OCI-LY3 (cell line): ENCODE measurements at regions not wholly inside any gene's neighbourhood (a gene's known extent, or its start where the extent isn't known, plus 50 kb on each side); places are given as distances from the start of the nearest gene placed in this dataset.

ENCODE experiments used
- H2AFZ ChIP-seq: fragments of 200-600, 300-600 bp; shearing (Covaris generic); 2 replicates; pipeline ENCODE4 v1.6.0; 2014; ENCODE audit warnings: antibody characterized with exemption, low read depth, low read length
- H3K27ac ChIP-seq: fragments of 200-600, 300-600 bp; sonication (generic); 2 replicates; pipeline ENCODE4 v1.5.1; 2014; ENCODE audit warnings: mild to moderate bottlenecking, low read length, moderate library complexity, mixed read lengths
- H3K27me3 ChIP-seq: fragments of 200-600, 300-600 bp; sonication (generic); 2 replicates; pipeline ENCODE4 v1.6.1; 2014; ENCODE audit warnings: low read depth, low read length, mixed read lengths
- H3K36me3 ChIP-seq: fragments of 200-600, 300-600 bp; sonication (generic); replicated peaks from 2 replicates; pipeline ENCODE3; 2014; ENCODE audit warnings: low read depth, low read length, mixed read lengths
- H3K4me1 ChIP-seq: fragments of 300-600, 200-600 bp; sonication (generic); 2 replicates; pipeline ENCODE4 v1.6.1; 2014; ENCODE audit warnings: low read length, mixed read lengths
- H3K4me2 ChIP-seq: fragments of 200-600, 300-600 bp; sonication (generic); 2 replicates; pipeline ENCODE4 v1.6.1; 2014; ENCODE audit warnings: low read length, mixed read lengths
- H3K4me3 ChIP-seq: fragments of 300-600, 200-600 bp; sonication (generic); 2 replicates; pipeline ENCODE4 v1.5.1; 2014; ENCODE audit warnings: antibody characterized with exemption, mild to moderate bottlenecking, low read length, moderate library complexity
- H3K79me2 ChIP-seq: fragments of 300-600, 200-600 bp; shearing (Covaris generic); 2 replicates; pipeline ENCODE4 v1.6.1; 2014; ENCODE audit warnings: mild to moderate bottlenecking, low read length, mixed read lengths
- H3K9ac ChIP-seq: fragments of 300-600, 200-600 bp; shearing (Covaris generic); 2 replicates; pipeline ENCODE4 v1.6.0; 2014; ENCODE audit warnings: mild to moderate bottlenecking, low read length, moderate library complexity
- H3K9me3 ChIP-seq: fragments of 200-600, 300-600 bp; shearing (Covaris generic); 2 replicates; pipeline ENCODE4 v1.6.1; 2014; ENCODE audit warnings: low read length, mixed read lengths; ENCODE audit not compliant: insufficient read depth
- H4K20me1 ChIP-seq: fragments of 200-600, 300-600 bp; sonication (generic); 2 replicates; pipeline ENCODE4 v1.6.1; 2016; ENCODE audit warnings: low read length, mixed read lengths; ENCODE audit not compliant: insufficient read depth
- EZH2phosphoT487 ChIP-seq: fragments of 200-600 bp; shearing (Covaris generic); IDR thresholded peaks from 2 replicates; pipeline ENCODE4 v1.6.1; 2018; ENCODE audit warnings: antibody characterized with exemption, mixed run types, low read depth
- TF ChIP-seq, protein P1 (sequence below): fragments of 200-600, 300-600 bp; sonication (generic); IDR thresholded peaks from 2 replicates; pipeline ENCODE4 v1.5.1; 2014; ENCODE audit warnings: antibody characterized with exemption, low read length, low read depth

GRCh38 chr6:19968201-19968600 is 131.0 kb downstream of the ID4 start:
- no peak for TF ChIP-seq EZH2phosphoT487
- TF ChIP-seq, protein P1, sequence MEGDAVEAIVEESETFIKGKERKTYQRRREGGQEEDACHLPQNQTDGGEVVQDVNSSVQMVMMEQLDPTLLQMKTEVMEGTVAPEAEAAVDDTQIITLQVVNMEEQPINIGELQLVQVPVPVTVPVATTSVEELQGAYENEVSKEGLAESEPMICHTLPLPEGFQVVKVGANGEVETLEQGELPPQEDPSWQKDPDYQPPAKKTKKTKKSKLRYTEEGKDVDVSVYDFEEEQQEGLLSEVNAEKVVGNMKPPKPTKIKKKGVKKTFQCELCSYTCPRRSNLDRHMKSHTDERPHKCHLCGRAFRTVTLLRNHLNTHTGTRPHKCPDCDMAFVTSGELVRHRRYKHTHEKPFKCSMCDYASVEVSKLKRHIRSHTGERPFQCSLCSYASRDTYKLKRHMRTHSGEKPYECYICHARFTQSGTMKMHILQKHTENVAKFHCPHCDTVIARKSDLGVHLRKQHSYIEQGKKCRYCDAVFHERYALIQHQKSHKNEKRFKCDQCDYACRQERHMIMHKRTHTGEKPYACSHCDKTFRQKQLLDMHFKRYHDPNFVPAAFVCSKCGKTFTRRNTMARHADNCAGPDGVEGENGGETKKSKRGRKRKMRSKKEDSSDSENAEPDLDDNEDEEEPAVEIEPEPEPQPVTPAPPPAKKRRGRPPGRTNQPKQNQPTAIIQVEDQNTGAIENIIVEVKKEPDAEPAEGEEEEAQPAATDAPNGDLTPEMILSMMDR: no peak
- H4K20me1 ChIP-seq: no peaks in the 10 kb centered on the region
- no peak overlapping the region for H3K4me3 ChIP-seq
- no peaks in the 10 kb centered on the region for H3K36me3 ChIP-seq
- H2AFZ ChIP-seq: no peak overlapping the region
- no peaks in the 10 kb centered on the region for H3K79me2 ChIP-seq
- no peak overlapping the region for H3K27ac ChIP-seq
- no peaks in the 10 kb centered on the region for H3K9me3 ChIP-seq
- 0 out of 2 replicates have a peak, but pooled peaks cover 3% of the 10 kb centered on the region for H3K27me3 ChIP-seq
- no peaks in the 10 kb centered on the region for H3K4me1 ChIP-seq
- no peak overlapping the region for H3K4me2 ChIP-seq
- no peak overlapping the region for H3K9ac ChIP-seq

- Histone ChIP-seq H4K20me1 (no peaks in the 10 kb centered on the region), H3K4me3 (no peak overlapping the region)
- TF ChIP-seq, protein P1: no peak
- no peak for TF ChIP-seq EZH2phosphoT487
These were observed 135.1 kb downstream of the ID4 start for GRCh38 chr6:19972221-19972620.

DNA sequence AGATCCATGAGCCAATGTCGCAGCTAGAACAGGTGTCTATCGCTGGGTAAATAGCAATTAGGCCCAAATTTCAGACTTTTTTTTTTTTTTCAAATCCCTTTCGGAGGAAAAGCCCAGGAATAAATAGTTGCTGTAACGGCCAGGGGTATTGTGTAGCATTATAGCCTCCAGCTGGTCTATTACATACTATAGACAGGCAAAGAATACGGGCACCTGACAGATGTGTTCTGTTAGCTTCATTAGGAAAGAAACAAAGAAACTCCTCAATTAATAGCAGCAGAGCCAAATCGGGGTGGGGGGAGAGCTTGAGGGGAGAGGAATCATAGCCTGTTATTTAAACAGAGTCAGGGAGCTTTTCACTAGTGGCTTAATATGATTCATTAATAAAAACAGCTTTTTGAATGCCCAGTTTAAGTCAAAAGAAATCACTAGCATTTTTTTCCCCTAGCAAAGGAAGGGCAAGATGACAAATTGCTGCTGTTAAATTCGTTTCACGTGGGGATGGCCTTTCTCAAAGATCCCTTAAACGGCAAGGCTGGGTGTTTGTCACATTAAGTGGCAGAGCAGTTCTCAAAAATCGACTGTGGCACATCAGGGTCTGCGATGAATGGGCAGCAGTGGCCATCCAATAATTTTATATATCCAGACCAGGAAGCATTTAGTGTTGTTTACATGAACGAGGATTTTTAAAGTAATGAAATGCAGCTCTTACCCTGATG is 139.4 kb downstream of the ID4 start:
- no peak overlapping the region for H3K4me3 ChIP-seq
- H3K9me3 ChIP-seq: no peaks in the 10 kb centered on the region
- no peak overlapping the region for H2AFZ ChIP-seq
- no peak for TF ChIP-seq EZH2phosphoT487
- TF ChIP-seq, protein P1: no peak
- no peak overlapping the region for H3K4me2 ChIP-seq
- H3K27ac ChIP-seq: no peak overlapping the region
- no peaks in the 10 kb centered on the region for H4K20me1 ChIP-seq
- H3K9ac ChIP-seq: no peak overlapping the region
- H3K27me3 ChIP-seq: no peaks in the 10 kb centered on the region
- no peaks in the 10 kb centered on the region for H3K4me1 ChIP-seq
- no peaks in the 10 kb centered on the region for H3K36me3 ChIP-seq
- H3K79me2 ChIP-seq: no peaks in the 10 kb centered on the region

More at GRCh38 chr6:19972221-19972620, 135.1 kb downstream of the ID4 start:
- H3K27ac ChIP-seq: no peak overlapping the region
- no peaks in the 10 kb centered on the region for H3K9me3 ChIP-seq
- H3K4me2 ChIP-seq: no peak overlapping the region
- H3K9ac ChIP-seq: no peak overlapping the region
- no peaks in the 10 kb centered on the region for H3K36me3 ChIP-seq
- H3K4me1 ChIP-seq: no peaks in the 10 kb centered on the region
- H3K27me3 ChIP-seq: no peaks in the 10 kb centered on the region
- H3K79me2 ChIP-seq: no peaks in the 10 kb centered on the region
- no peak overlapping the region for H2AFZ ChIP-seq

DNA sequence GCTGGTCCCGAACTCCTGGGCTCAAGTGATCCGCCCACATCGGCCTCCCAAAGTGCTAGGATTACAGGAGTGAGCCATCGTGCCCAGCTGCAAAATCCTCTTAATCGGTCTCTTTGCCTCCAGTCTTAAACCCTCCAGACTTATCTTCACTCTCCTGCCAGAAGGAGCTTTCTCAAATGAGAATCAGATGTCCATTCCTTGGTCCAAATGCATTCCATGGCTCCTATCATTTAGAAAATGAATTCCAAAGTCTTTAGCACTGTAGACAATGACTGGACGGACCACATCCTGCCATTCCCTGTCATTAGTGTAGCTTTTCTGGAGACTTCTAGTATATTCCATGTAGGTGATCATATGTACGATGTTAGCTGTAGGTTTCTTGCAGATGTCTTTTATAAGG is 141.9 kb downstream of the ID4 start:
- H3K9ac ChIP-seq: no peak overlapping the region
- no peaks in the 10 kb centered on the region for H3K9me3 ChIP-seq
- H3K27ac ChIP-seq: no peak overlapping the region
- no peaks in the 10 kb centered on the region for H3K79me2 ChIP-seq
- no peaks in the 10 kb centered on the region for H3K36me3 ChIP-seq
- no peaks in the 10 kb centered on the region for H4K20me1 ChIP-seq
- no peaks in the 10 kb centered on the region for H3K4me1 ChIP-seq
- H3K4me2 ChIP-seq: no peak overlapping the region
- no peak for TF ChIP-seq EZH2phosphoT487
- TF ChIP-seq, protein P1: no peak
- no peak overlapping the region for H3K4me3 ChIP-seq
- H3K27me3 ChIP-seq: no peaks in the 10 kb centered on the region
- no peak overlapping the region for H2AFZ ChIP-seq
